K562 (cell line): ENCODE measurements at regions not wholly inside any gene's neighbourhood (a gene's known extent, or its start where the extent isn't known, plus 50 kb on each side); places are given as distances from the start of the nearest gene placed in this dataset.

Source experiments
- ARID3A ChIP-seq: IDR thresholded peaks from 2 replicates; pipeline ENCODE4 v1.6.1; 2012; ENCODE audit warnings: low read depth, low read length, improper control_type of control experiment, borderline replicate concordance
- CLOCK ChIP-seq: fragments of 250-450 bp; sonication (Bioruptor Pico); IDR thresholded peaks from 2 replicates; pipeline ENCODE4 v1.4.0; 2020; ENCODE audit warnings: mild to moderate bottlenecking, moderate library complexity, borderline replicate concordance
- CREB5 ChIP-seq: fragments of 250-450 bp; sonication (Bioruptor Pico); IDR thresholded peaks from 2 replicates; pipeline ENCODE4 v1.5.0; 2020; ENCODE audit warnings: mild to moderate bottlenecking
- DDX20 ChIP-seq: fragments of 450-650 bp; IDR thresholded peaks from 2 replicates; pipeline ENCODE4 v1.6.1; 2016; ENCODE audit warnings: missing genetic modification characterization, low read depth, mild to moderate bottlenecking, missing compliant biosample characterization, moderate library complexity
- FOXO4 ChIP-seq: fragments of 450-650 bp; formaldehyde crosslinking; IDR thresholded peaks from 2 replicates; pipeline ENCODE4 v1.4.0; 2020; ENCODE audit warnings: mild to moderate bottlenecking, moderate library complexity
- GABPA ChIP-seq: fragments of 200-800 bp; sonication (Bioruptor generic); conservative IDR thresholded peaks from 2 replicates; pipeline ENCODE4 v1.6.1; 2016; ENCODE audit warnings: low read depth, missing genetic modification characterization, missing compliant biosample characterization
- HDAC2 ChIP-seq: fragments of 450-650 bp; IDR thresholded peaks from 2 replicates; pipeline ENCODE4 v1.6.1; 2016; ENCODE audit warnings: mild to moderate bottlenecking
- HLTF ChIP-seq: fragments of 450-650 bp; IDR thresholded peaks from 2 replicates; pipeline ENCODE4 v1.6.1; 2016
- IRF1 ChIP-seq: sonication (generic); formaldehyde crosslinking; IDR thresholded peaks from 2 replicates; pipeline ENCODE4 v1.8.0; 2022; ENCODE audit warnings: missing genetic modification reagents, mild to moderate bottlenecking, borderline replicate concordance
- KDM2B ChIP-seq: fragments of 250-450 bp; sonication (Bioruptor Pico); IDR thresholded peaks from 2 replicates; pipeline ENCODE4 v1.8.0; 2021; ENCODE audit warnings: mild to moderate bottlenecking, moderate library complexity
- NR2C1 ChIP-seq, 2 experiments: fragments of 450-650 bp; IDR thresholded peaks; 2 replicates each; pipeline ENCODE4 v1.6.1; 2017; ENCODE audit warnings: mild to moderate bottlenecking in 2 of 2, antibody characterized with exemption in 1 of 2, inconsistent platforms in 1 of 2, missing compliant biosample characterization in 1 of 2, missing genetic modification characterization in 1 of 2
- PREB ChIP-seq: sonication (generic); formaldehyde crosslinking; IDR thresholded peaks from 2 replicates; pipeline ENCODE4 v1.8.1; 2023; ENCODE audit warnings: mild to moderate bottlenecking, missing genetic modification reagents
- PTRF ChIP-seq: fragments of 450-650 bp; IDR thresholded peaks from 2 replicates; pipeline ENCODE4 v1.6.1; 2016; ENCODE audit warnings: mild to moderate bottlenecking, missing genetic modification characterization, missing compliant biosample characterization
- TAF1 ChIP-seq: IDR thresholded peaks from 2 replicates; pipeline ENCODE4 v1.6.1; 2011; ENCODE audit warnings: mild to moderate bottlenecking, low read length, moderate library complexity; ENCODE audit not compliant: insufficient read depth, control insufficient read depth, severe bottlenecking; ENCODE audit errors: extremely low read depth
- ZBED1 ChIP-seq: IDR thresholded peaks from 2 replicates; pipeline ENCODE4 v1.6.1; 2014
- ZNF449 ChIP-seq: fragments of 250-450 bp; sonication (Bioruptor Pico); IDR thresholded peaks from 2 replicates; pipeline ENCODE4 v1.8.0; 2022; ENCODE audit warnings: moderate library complexity, mild to moderate bottlenecking, inconsistent platforms

- TF ChIP-seq ARID3A (no peak), DDX20 (tag) (no peak), TAF1 (no peak), IRF1 (CRISPR knock-in tag) (no peak), ZBED1 (no peak), KDM2B (CRISPR knock-in tag) (no peak), GABPA (tag) (0 out of 2 replicates have a peak, but pooled peaks have one; percentile 4), ZNF449 (CRISPR knock-in tag) (peak; percentile 40; the same call in 1 of the 2 replicates), HLTF (no peak), NR2C1 (IDR thresholded peaks at IDR 0.05) (no peak), NR2C1 (tag; IDR thresholded peaks at IDR 0.05) (peak; percentile 32; the same call in 1 of the 2 replicates), FOXO4 (CRISPR knock-in tag) (no peak), PREB (no peak), CLOCK (no peak), PTRF (0 out of 2 replicates have a peak, but pooled peaks have one; percentile 21), HDAC2 (no peak), CREB5 (CRISPR knock-in tag) (no peak)
Measured at GRCh38 chr11:86181379-86181778, 63.2 kb upstream of the EED start (continued).
